HEK293T (cell line): ENCODE measurements at regions not wholly inside any gene's neighbourhood (a gene's known extent, or its start where the extent isn't known, plus 50 kb on each side); places are given as distances from the start of the nearest gene placed in this dataset.

Experiments
- CTCF ChIA-PET: fragments of 350-600 bp; formaldehyde crosslinking; extraction: SDS; loops from one replicate; lab custom pipeline; 2021; ENCODE audit warnings: antibody characterized with exemption, inconsistent platforms; lab: Yijun Ruan, JAX
- POLR2A ChIA-PET: fragments of 350-600 bp; formaldehyde crosslinking; extraction: SDS; loops from one replicate; lab custom pipeline; 2020; ENCODE audit warnings: antibody characterized with exemption, inconsistent platforms; lab: Yijun Ruan, JAX
- DNase-seq: peaks from one replicate; pipeline ENCODE4 v3.0.0; 2012; ENCODE audit warnings: mixed read lengths; ENCODE audit errors: extremely low spot score
- ARNT ChIP-seq: fragments of 450-650 bp; IDR thresholded peaks from 2 replicates; pipeline ENCODE4 v1.6.1; 2017; ENCODE audit warnings: mild to moderate bottlenecking
- BHLHE40 ChIP-seq: fragments of 450-650 bp; IDR thresholded peaks from 2 replicates; pipeline ENCODE4 v1.6.1; 2016; ENCODE audit warnings: mild to moderate bottlenecking, moderate library complexity, borderline replicate concordance
- CTBP1 ChIP-seq: fragments of 450-650 bp; IDR thresholded peaks from 2 replicates; pipeline ENCODE4 v1.6.1; 2016; ENCODE audit warnings: borderline replicate concordance
- ELF4 ChIP-seq: fragments of 450-650 bp; IDR thresholded peaks from 2 replicates; pipeline ENCODE4 v1.6.1; 2017; ENCODE audit warnings: antibody characterized with exemption
- FOXA1 ChIP-seq: fragments of 450-650 bp; IDR thresholded peaks from 2 replicates; pipeline ENCODE4 v1.6.1; 2016; ENCODE audit warnings: mild to moderate bottlenecking
- FOXK2 ChIP-seq: fragments of 450-650 bp; IDR thresholded peaks from 2 replicates; pipeline ENCODE4 v1.6.1; 2016; ENCODE audit warnings: mild to moderate bottlenecking
- FOXM1 ChIP-seq: fragments of 450-650 bp; IDR thresholded peaks from 2 replicates; pipeline ENCODE4 v1.6.1; 2017; ENCODE audit warnings: mild to moderate bottlenecking, borderline replicate concordance
- HDGF ChIP-seq: fragments of 450-650 bp; IDR thresholded peaks from 2 replicates; pipeline ENCODE4 v1.6.1; 2017; ENCODE audit warnings: antibody characterized with exemption, borderline replicate concordance
- L3MBTL2 ChIP-seq: fragments of 450-650 bp; conservative IDR thresholded peaks from 2 replicates; pipeline ENCODE4 v1.6.1; 2016; ENCODE audit warnings: mild to moderate bottlenecking
- LEF1 ChIP-seq: fragments of 450-650 bp; IDR thresholded peaks from 2 replicates; pipeline ENCODE4 v1.6.1; 2017; ENCODE audit warnings: mild to moderate bottlenecking, borderline replicate concordance
- NFRKB ChIP-seq: fragments of 450-650 bp; IDR thresholded peaks from 2 replicates; pipeline ENCODE4 v1.6.1; 2016; ENCODE audit warnings: mild to moderate bottlenecking, moderate library complexity
- PKNOX1 ChIP-seq: fragments of 450-650 bp; IDR thresholded peaks from 2 replicates; pipeline ENCODE4 v1.6.1; 2016
- SP1 ChIP-seq: fragments of 450-650 bp; IDR thresholded peaks from 2 replicates; pipeline ENCODE4 v1.6.1; 2017
- SUZ12 ChIP-seq: fragments of 450-650 bp; IDR thresholded peaks from 2 replicates; pipeline ENCODE4 v1.6.1; 2016; ENCODE audit warnings: mild to moderate bottlenecking
- TARDBP ChIP-seq: fragments of 450-650 bp; IDR thresholded peaks from 2 replicates; pipeline ENCODE4 v1.6.1; 2016
- ZNF384 ChIP-seq: fragments of 450-650 bp; IDR thresholded peaks from 2 replicates; pipeline ENCODE4 v1.6.1; 2016

- ChIA-PET CTCF (interaction anchor here (0.6 to 2.5 kb wide), 18 partner anchors 9 to 846 kb away, joined by 3 to 27 read pairs (median 4); no protein-coding TSS in a partner anchor), POLR2A (no interaction called here)
- DNase-seq = peak; percentile 29
- TF ChIP-seq CTBP1 (no peak), ARNT (no peak), TARDBP (no peak), PKNOX1 (no peak), SUZ12 (no peak), LEF1 (no peak), FOXM1 (no peak), ZNF384 (no peak), FOXK2 (no peak), NFRKB (no peak), SP1 (no peak), FOXA1 (no peak), L3MBTL2 (no peak), HDGF (no peak), BHLHE40 (no peak), ELF4 (no peak)
Measured at GRCh38 chr6:123715006-123715863, 78.5 kb upstream of the TRDN start.

- POLR2A ChIA-PET = no interaction called here
- CTCF ChIA-PET = no interaction called here
Measured at GRCh38 chr6:123712831-123713230, 76.1 kb upstream of the TRDN start.

GRCh38 chr6:123702943-123703342 lies 66.2 kb upstream of the TRDN start:
- DNase-seq = no peak
- CTCF ChIA-PET = interaction anchor here (0.6 kb wide), 1 partner anchor 287 kb away, joined by 8 read pairs; no protein-coding TSS in a partner anchor
- POLR2A ChIA-PET = no interaction called here
- TF ChIP-seq SP1 (no peak), ZNF384 (no peak), FOXM1 (no peak), BHLHE40 (no peak), HDGF (no peak), SUZ12 (no peak), L3MBTL2 (no peak), LEF1 (no peak), ELF4 (no peak), CTBP1 (no peak)

More at GRCh38 chr6:123712831-123713230, 76.1 kb upstream of the TRDN start:
- DNase-seq = no peak
- TF ChIP-seq NFRKB (no peak), FOXK2 (no peak), ARNT (no peak), SP1 (no peak), ELF4 (no peak), FOXM1 (no peak), BHLHE40 (no peak), L3MBTL2 (no peak), PKNOX1 (no peak), ZNF384 (no peak), HDGF (no peak), LEF1 (no peak), CTBP1 (no peak), FOXA1 (no peak), SUZ12 (no peak), TARDBP (no peak)

GRCh38 chr6:123687864-123688263 lies 51.1 kb upstream of the TRDN start:
- DNase-seq = no peak
- TF ChIP-seq BHLHE40 (no peak), ELF4 (no peak), ZNF384 (no peak), TARDBP (no peak), FOXM1 (no peak), ARNT (no peak), FOXK2 (no peak), FOXA1 (no peak), L3MBTL2 (no peak), LEF1 (no peak), SP1 (no peak), HDGF (no peak)
- POLR2A ChIA-PET = no interaction called here
- CTCF ChIA-PET = no interaction called here
